Activated naive CD8-positive, alpha-beta T cell treated with anti-CD3 and anti-CD28 coated beads, Interleukin-2, amount 10 ng/mL, durations not matched to agents 7 days and 5 days (primary cell): ENCODE measurements at regions not wholly inside any gene's neighbourhood (a gene's known extent, or its start where the extent isn't known, plus 50 kb on each side); places are given as distances from the start of the nearest gene placed in this dataset.
"Not testable (repeated sequence)": the region's sequence is repeated elsewhere in the genome, so short reads cannot be mapped to it uniquely, and the experiment has no call there.

Source experiments
- ATAC-seq: fragments of 150-1000 bp; cut with Tn5 transposase; one replicate; pipeline ENCODE4 v1.10.0; 2021; ENCODE audit warnings: low read depth, moderate library complexity
- POLR2A ChIA-PET: fragments of 350-600 bp; sonication (Branson Sonifier 250); formaldehyde crosslinking; loops from one replicate; lab custom pipeline; 2021; ENCODE audit warnings: antibody characterized with exemption; lab: Charles Lee
- DNase-seq: peaks from one replicate; pipeline ENCODE4 v3.0.0; 2021
- H3K27ac Mint-ChIP-seq: one replicate; pipeline ENCODE4 v1.8.0; 2022; ENCODE audit warnings: mild to moderate bottlenecking, mixed read lengths
- H3K27me3 Mint-ChIP-seq: one replicate; pipeline ENCODE4 v1.8.0; 2022; ENCODE audit warnings: mild to moderate bottlenecking, moderate library complexity, mixed read lengths
- H3K36me3 Mint-ChIP-seq: one replicate; pipeline ENCODE4 v1.8.0; 2021; ENCODE audit warnings: mild to moderate bottlenecking, mixed read lengths
- H3K4me1 Mint-ChIP-seq: one replicate; pipeline ENCODE4 v1.8.0; 2021; ENCODE audit warnings: mixed read lengths
- H3K4me3 Mint-ChIP-seq: one replicate; pipeline ENCODE4 v1.8.0; 2022; ENCODE audit warnings: mild to moderate bottlenecking, moderate library complexity, mixed read lengths
- H3K9me3 Mint-ChIP-seq: one replicate; pipeline ENCODE4 v1.8.0; 2021; ENCODE audit warnings: mixed read lengths

GRCh38 chr5:156089955-156090940 is 236.7 kb upstream of the SGCD start:
- H3K4me3 Mint-ChIP-seq, H3K36me3 Mint-ChIP-seq, DNase-seq, H3K27me3 Mint-ChIP-seq, POLR2A ChIA-PET, H3K27ac Mint-ChIP-seq, ATAC-seq, H3K9me3 Mint-ChIP-seq, H3K4me1 Mint-ChIP-seq: not testable (repeated sequence)

GRCh38 chr5:156093024-156093423 is 233.9 kb upstream of the SGCD start:
- no peaks in the 10 kb centered on the region for H3K4me1 Mint-ChIP-seq
- H3K27ac Mint-ChIP-seq, result no peak overlapping the region
- H3K4me3 Mint-ChIP-seq, result no peak overlapping the region
- peaks cover 2% of the 10 kb centered on the region for H3K9me3 Mint-ChIP-seq
- H3K27me3 Mint-ChIP-seq, result no peaks in the 10 kb centered on the region
- DNase-seq (no peak), ATAC-seq (no peak)
- POLR2A ChIA-PET, result no interaction called here
- no peaks in the 10 kb centered on the region for H3K36me3 Mint-ChIP-seq

DNA sequence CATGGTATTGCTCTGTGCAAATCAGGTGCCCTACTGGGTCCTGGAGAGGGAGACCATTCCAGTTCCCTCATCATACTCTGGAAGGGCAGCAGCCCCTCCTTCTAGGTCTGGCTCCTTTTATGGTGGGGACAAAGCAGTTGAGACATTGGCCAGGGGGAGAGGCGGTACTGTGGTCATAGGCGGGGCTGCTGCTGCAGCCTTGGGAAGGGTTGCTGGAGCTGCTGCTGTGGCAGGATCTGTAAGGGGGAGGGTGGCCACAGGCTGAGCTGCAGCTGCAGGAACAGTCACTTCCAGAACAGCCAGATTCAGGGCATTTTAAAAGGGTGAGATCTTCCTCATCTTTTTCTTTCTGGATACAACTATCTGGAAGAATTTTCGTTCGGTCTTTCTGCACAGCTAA is 233.0 kb upstream of the SGCD start:
- Mint-ChIP-seq H3K9me3 (peaks cover 2% of the 10 kb centered on the region), H3K4me3 (no peak overlapping the region), H3K4me1 (no peaks in the 10 kb centered on the region), H3K27ac (no peak overlapping the region), H3K27me3 (no peaks in the 10 kb centered on the region), H3K36me3 (no peaks in the 10 kb centered on the region)
- no peak for DNase-seq
- POLR2A ChIA-PET, result no interaction called here
- no peak for ATAC-seq

DNA sequence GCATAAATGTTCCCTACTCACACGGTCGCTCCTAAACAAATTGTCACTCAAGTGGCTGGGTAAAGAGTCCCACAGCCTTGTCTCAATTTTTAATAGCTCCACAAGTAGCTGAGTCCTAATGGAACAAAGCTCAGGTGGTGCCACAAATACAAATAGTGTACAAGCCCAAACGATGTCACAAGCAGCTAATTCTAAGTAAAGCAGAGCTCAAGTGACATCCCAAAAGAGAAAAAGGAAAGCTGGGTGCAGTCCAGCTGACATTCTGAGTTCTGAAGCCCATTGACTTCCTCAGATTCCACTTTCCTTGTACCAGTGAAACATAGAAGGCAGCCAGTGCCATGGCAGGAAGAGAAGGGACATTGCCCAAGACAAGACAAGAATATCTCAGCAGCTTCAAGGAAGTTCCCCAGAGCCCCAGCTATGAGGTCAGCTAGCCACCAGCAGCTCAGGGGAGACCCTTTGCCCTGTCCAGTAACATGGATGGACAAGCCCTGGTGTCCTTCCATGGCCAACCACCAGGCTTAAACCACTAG is 231.2 kb upstream of the SGCD start:
- Mint-ChIP-seq H3K36me3 (no peaks in the 10 kb centered on the region), H3K27me3 (no peaks in the 10 kb centered on the region), H3K4me1 (no peaks in the 10 kb centered on the region), H3K27ac (no peak overlapping the region), H3K4me3 (no peak overlapping the region), H3K9me3 (peaks cover 2% of the 10 kb centered on the region)
- POLR2A ChIA-PET, result no interaction called here
- ATAC-seq, result no peak
- no peak for DNase-seq

- DNase-seq (no peak), ATAC-seq (no peak)
- no peaks in the 10 kb centered on the region for H3K27me3 Mint-ChIP-seq
- no peak overlapping the region for H3K27ac Mint-ChIP-seq
- no peak overlapping the region for H3K4me3 Mint-ChIP-seq
- H3K4me1 Mint-ChIP-seq, result no peaks in the 10 kb centered on the region
- H3K9me3 Mint-ChIP-seq, result no peaks in the 10 kb centered on the region
- POLR2A ChIA-PET, result no interaction called here
- H3K36me3 Mint-ChIP-seq, result no peaks in the 10 kb centered on the region
Measured at GRCh38 chr5:156096259-156096658, 230.7 kb upstream of the SGCD start.

DNA sequence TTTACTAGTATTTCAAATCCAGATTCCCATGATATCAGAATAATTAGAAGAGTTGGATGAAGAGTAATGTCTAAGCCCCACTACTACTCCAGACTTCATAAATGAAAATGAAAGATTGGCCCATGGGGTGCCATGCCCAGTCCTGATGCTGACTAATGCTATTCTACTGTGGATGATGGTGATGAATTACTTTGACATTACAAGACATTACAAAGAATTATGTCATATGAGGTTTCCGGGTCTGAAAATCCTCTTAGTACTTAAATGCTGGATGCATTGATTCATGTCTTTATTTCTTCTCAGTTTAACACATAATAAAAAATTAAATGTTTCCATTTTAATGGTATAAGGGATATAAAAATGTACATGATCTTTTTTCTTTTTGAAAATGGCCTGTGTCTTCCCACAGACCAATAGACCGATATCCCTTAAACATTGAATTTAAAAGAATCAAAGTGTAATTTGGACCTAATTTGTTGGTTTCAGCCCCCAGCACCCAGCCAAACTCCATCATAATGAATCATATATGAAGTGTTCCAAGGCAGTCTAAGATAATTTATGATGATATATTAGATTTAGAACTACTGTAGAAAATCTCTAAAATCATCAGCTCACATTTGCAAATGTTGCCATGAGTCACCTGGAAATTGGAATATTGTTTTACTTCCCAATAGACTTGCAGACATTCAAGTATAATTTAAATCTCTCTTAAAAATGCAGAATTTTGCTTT is 223.6 kb upstream of the SGCD start:
- POLR2A ChIA-PET, result no interaction called here
- DNase-seq (no peak), ATAC-seq (no peak)
- Mint-ChIP-seq H3K36me3 (no peaks in the 10 kb centered on the region), H3K9me3 (no peaks in the 10 kb centered on the region), H3K27me3 (no peaks in the 10 kb centered on the region), H3K27ac (no peak overlapping the region), H3K4me1 (no peaks in the 10 kb centered on the region), H3K4me3 (no peak overlapping the region)

GRCh38 chr5:156109317-156110023 is 217.5 kb upstream of the SGCD start:
- no peak overlapping the region for H3K4me3 Mint-ChIP-seq
- H3K9me3 Mint-ChIP-seq, result no peaks in the 10 kb centered on the region
- H3K36me3 Mint-ChIP-seq, result no peaks in the 10 kb centered on the region
- POLR2A ChIA-PET, result no interaction called here
- no peak overlapping the region for H3K27ac Mint-ChIP-seq
- no peaks in the 10 kb centered on the region for H3K4me1 Mint-ChIP-seq
- DNase-seq (no peak), ATAC-seq (no peak)
- H3K27me3 Mint-ChIP-seq, result peaks cover 2% of the 10 kb centered on the region

DNA sequence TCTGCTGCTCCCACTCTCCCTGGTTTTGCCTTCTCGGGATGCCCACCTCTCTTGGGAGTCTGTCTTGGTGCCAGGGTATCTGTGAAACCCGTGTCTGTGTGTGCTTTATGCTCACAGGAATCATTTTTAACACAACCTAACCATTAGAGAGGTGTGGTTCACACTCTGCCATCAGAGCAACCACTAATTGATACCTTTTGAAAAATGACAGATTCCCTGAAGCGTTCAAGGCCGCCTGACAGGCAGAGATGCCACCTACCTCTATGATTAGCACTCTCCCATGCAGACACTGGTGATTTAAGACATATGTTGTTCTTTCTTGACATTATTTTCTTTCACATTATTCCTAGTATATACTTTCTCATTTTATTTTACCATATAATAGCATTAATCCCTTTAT is 207.3 kb upstream of the SGCD start:
- no peaks in the 10 kb centered on the region for H3K4me1 Mint-ChIP-seq
- H3K4me3 Mint-ChIP-seq, result no peak overlapping the region
- DNase-seq (no peak), ATAC-seq (no peak)
- H3K36me3 Mint-ChIP-seq, result no peaks in the 10 kb centered on the region
- no peak overlapping the region for H3K27ac Mint-ChIP-seq
- H3K27me3 Mint-ChIP-seq, result no peaks in the 10 kb centered on the region
- no peaks in the 10 kb centered on the region for H3K9me3 Mint-ChIP-seq
- POLR2A ChIA-PET, result no interaction called here

DNA sequence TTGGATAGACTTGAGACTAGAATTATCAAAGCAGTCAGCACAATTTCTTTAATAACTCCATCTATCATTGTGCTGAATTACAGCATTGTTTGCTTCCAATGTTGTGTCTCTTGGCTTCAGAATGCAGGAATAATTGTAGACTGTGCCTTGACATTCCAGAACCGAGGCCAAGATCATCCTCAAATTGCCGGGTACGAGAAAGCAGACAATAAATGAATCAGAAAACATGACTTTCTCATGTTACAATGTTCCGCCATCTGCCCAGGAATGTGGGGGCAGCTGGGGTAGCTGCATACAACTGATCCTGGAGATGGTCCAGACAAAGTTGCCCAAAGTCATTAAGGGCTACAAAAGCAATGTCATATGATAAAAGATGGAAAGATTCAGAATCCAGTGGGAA is 206.2 kb upstream of the SGCD start:
- Mint-ChIP-seq H3K4me3 (no peak overlapping the region), H3K9me3 (no peaks in the 10 kb centered on the region), H3K36me3 (no peaks in the 10 kb centered on the region), H3K4me1 (no peaks in the 10 kb centered on the region), H3K27me3 (no peaks in the 10 kb centered on the region), H3K27ac (no peak overlapping the region)
- no peak for DNase-seq
- POLR2A ChIA-PET, result no interaction called here
- ATAC-seq, result no peak

DNA sequence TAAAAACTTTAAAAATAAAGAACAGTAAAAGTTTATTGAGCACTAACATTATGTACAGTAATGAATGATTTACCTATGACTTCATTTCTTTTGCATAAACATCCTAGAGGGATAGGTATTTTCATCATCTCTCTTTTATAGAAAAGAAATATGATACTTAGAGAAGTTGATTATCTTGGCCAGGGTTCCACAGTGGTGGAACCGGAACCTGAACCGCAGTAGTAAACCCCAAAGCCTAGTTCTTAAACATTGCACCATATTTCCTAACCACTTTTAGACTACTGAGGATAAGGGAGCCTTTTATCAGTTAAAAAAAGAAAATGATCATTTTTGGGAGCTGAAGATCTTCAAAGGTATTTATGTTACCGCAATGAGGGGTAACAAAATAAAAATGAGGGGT is 205.7 kb upstream of the SGCD start:
- H3K4me1 Mint-ChIP-seq, result no peaks in the 10 kb centered on the region
- no peak for ATAC-seq
- no peaks in the 10 kb centered on the region for H3K36me3 Mint-ChIP-seq
- H3K4me3 Mint-ChIP-seq, result no peak overlapping the region
- POLR2A ChIA-PET, result no interaction called here
- H3K9me3 Mint-ChIP-seq, result no peaks in the 10 kb centered on the region
- no peak overlapping the region for H3K27ac Mint-ChIP-seq
- no peak for DNase-seq
- no peaks in the 10 kb centered on the region for H3K27me3 Mint-ChIP-seq

DNA sequence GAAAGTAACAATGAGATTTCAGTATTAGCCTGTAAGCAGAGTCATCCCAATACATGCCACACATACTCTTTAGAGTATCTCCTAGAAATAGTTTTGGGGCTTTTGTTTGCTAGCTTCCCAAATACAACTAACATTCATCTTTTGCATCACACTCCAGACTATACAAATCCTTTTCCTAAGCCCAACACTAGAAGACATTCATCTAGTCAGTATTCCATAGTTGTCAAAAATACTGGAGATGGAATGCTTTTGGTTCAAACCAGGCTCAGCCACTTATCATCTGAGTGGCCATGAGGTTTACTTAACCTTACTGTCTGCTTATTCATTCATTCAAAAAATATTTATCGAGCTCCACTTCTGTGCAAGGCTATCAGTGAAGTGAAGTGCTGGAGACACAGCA is 205.1 kb upstream of the SGCD start:
- Mint-ChIP-seq H3K4me3 (no peak overlapping the region), H3K4me1 (no peaks in the 10 kb centered on the region), H3K36me3 (no peaks in the 10 kb centered on the region), H3K27ac (no peak overlapping the region), H3K9me3 (no peaks in the 10 kb centered on the region), H3K27me3 (no peaks in the 10 kb centered on the region)
- DNase-seq, result no peak
- no peak for ATAC-seq
- POLR2A ChIA-PET, result no interaction called here

DNA sequence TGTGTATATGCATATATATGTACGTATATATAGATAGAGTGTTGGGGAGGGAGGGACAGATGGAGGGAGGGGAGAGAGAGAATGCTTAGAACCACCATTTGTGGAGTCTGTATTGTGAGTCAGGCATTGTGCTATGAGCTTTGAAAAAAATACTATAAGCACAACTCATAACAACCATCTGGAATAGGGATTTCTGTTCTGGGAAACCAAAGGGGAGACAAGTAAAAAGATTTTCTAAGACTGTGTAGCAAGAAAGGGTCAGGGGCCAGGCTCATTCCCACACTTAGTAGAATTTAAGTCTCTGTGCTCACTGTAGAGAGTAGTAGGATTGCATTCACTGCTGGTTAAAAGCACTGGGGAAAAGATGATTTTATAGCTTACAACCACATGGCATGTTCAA is 202.3 kb upstream of the SGCD start:
- Mint-ChIP-seq H3K36me3 (no peaks in the 10 kb centered on the region), H3K27me3 (no peaks in the 10 kb centered on the region), H3K9me3 (no peaks in the 10 kb centered on the region), H3K4me1 (no peaks in the 10 kb centered on the region), H3K27ac (no peak overlapping the region), H3K4me3 (no peak overlapping the region)
- POLR2A ChIA-PET, result no interaction called here
- no peak for DNase-seq
- no peak for ATAC-seq

DNA sequence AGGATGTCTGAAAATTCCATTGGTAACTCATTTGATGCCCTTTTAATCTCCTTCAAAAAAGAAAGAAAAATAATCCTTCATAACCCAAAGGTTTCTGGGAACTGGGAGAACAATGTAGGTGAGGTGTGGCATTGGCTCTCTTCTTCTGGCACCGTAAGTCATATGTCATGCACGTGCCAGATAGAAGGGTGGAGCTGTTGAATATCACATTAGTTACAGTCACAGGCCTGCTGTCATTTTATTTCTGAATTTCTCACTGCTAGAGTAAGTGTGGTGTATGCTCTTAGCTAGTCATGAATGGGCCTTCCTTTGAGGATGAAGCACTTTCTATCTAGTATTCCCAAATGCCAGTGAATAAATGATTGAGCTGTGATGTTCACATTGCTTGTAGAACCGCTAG is 201.8 kb upstream of the SGCD start:
- Mint-ChIP-seq H3K27ac (no peak overlapping the region), H3K36me3 (no peaks in the 10 kb centered on the region), H3K4me1 (no peaks in the 10 kb centered on the region), H3K27me3 (no peaks in the 10 kb centered on the region), H3K4me3 (no peak overlapping the region), H3K9me3 (no peaks in the 10 kb centered on the region)
- POLR2A ChIA-PET, result no interaction called here
- ATAC-seq, result no peak
- DNase-seq, result no peak
